GM19035 (cell line): ENCODE measurements at regions not wholly inside any gene's neighbourhood (a gene's known extent, or its start where the extent isn't known, plus 50 kb on each side); places are given as distances from the start of the nearest gene placed in this dataset.
A peak's percentile ranks its signal among the peaks of the same experiment; 100 is the strongest.

ENCODE experiments used
- ATAC-seq: cut with Tn5 transposase; IDR thresholded peaks from one replicate; pipeline ENCODE4 v1.9.1; 2021; ENCODE audit not compliant: unreplicated experiment

DNA sequence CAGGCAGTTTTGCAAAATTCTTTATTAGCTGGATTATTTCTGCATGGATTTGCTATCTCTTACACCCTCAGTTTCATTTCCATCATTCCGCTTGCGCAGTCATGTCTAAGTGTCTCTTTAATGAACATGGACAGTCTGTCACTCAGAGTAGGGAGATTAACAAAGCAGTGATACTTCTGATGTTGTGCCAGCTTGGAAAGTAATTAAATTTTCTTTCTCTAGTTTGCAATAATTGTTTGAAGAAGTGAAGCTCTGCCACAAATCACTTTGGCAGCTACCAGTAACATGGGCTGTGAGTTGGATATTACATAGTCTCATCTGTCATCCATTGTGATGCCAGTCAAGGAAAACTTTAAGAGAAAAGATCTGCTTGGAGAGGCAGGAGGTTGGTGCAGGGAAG is 324.8 kb upstream of the NWD2 start:
- no peak for ATAC-seq

DNA sequence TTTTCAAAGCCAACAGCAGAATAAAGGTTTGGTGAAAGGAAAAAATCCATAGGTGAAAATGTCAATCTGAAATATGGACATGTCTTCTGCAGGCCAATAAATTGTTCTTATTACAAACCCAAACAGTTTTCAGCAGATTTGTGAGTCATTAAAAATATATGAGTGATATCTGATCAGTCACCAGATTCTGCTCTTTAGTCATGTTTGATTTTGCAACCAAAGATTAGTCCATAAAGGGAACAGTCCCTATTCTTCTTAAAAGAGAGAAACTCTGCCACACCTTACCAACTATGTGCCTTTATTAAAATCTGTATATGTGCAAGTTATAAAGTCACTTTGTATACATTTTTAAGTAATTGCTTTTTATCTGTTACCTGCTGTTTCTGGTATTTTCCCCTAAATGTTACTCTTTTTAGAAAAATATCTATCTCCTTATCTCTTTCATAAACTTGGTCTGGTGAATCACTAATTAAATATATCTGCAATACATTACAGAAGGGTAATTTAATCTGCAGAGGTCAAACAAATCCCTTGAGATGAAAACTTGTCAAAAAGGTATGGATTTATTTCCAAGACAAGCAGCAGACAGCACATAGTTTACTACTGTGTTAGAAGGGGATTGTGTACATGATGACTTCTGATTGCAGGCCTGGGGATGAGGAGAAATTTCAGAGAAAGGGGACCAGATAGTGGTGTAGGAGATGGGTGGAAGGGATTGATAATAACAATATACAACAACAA is 322.9 kb upstream of the NWD2 start:
- no peak for ATAC-seq

GRCh38 chr4:36930562-36931111 is 313.9 kb upstream of the NWD2 start:
- ATAC-seq: no peak

- no peak for ATAC-seq
Observed at GRCh38 chr4:36944232-36944631, 300.3 kb upstream of the NWD2 start.

GRCh38 chr4:36961420-36961819 is 283.1 kb upstream of the NWD2 start:
- ATAC-seq: no peak

GRCh38 chr4:36966756-36967460 is 277.6 kb upstream of the NWD2 start:
- no peak for ATAC-seq

DNA sequence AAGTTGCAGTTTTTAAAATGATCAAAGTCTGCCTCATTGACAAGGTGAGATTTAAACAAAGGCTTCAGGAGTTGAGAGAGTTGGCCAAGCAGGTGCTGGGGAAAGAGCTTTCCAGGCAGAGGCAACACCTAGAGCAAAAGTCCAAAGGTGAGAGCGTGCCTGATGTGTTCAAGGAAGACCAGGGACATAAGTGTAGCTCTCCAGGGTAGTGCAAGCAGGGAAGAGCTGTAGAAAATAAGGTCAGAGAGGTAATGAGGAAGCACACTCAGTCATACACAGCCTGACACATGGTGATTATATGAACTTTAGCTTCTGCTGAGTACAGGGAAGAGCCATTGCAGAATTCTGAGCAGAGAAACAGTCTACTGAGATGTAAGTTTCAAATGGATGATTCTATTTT is 265.0 kb upstream of the NWD2 start:
- ATAC-seq: no peak

- ATAC-seq: peak; percentile 87
Observed at GRCh38 chr4:36990128-36990872, 254.2 kb upstream of the NWD2 start.

- no peak for ATAC-seq
Observed at GRCh38 chr4:36997727-36998126, 246.8 kb upstream of the NWD2 start.

- ATAC-seq: no peak
Observed at GRCh38 chr4:37000281-37000680, 244.3 kb upstream of the NWD2 start.

DNA sequence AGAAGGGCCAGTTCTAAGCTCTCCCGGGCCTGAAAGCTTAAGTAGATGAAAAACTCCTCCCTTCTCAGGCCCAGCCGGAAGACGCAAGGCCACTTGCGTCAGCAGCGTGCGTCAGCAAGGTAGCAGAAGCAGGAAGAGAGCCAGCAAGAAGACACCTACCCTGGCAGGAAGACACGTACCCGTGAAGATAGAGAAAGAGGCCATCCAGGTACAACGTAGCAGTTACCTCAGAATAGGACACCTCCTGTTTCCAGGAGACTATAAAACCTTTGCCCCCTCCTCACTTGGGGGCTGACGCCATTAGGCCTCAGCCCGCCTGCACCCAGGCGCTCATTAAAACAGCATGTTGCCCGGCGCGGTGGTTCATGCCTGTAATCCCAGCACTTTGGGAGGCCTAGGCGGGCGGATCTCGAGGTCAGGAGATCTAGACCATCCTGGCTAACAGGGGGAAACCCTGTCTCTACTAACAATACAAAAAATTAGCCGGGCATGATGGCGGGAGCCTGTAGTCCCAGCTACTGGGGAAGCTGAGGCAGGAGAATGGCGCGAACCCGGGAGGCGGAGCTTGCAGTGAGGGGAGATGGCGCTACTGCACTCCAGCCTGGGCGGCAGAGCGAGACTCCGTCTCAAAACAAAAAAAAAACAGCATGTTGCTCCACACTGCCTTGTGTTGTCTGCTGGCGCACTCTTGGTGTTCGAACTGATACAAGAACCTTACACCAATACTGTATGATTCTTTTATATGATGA is 242.7 kb upstream of the NWD2 start:
- ATAC-seq: no peak

DNA sequence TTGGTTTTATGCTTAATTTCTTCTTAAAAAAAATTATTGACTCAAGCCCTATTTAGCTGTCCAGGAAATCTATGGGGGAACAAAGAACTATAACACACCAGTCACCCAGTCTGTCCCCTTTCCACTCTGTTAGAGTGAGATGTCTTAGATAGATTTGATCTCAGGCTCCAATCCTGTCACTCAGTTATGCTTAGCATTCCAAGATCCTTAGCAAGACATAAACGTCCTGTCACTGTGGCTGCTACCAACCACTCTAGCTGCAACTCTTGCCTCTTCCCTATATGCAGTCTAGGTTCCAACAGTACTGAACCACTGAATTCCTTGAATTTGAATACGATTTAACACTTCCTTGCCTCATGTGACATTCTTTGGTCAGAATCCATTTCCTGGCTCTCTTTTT is 241.9 kb upstream of the NWD2 start:
- no peak for ATAC-seq

- ATAC-seq: no peak
Observed at GRCh38 chr4:37008199-37008598, 236.3 kb upstream of the NWD2 start.

GRCh38 chr4:37014584-37014983 is 230.0 kb upstream of the NWD2 start:
- no peak for ATAC-seq

DNA sequence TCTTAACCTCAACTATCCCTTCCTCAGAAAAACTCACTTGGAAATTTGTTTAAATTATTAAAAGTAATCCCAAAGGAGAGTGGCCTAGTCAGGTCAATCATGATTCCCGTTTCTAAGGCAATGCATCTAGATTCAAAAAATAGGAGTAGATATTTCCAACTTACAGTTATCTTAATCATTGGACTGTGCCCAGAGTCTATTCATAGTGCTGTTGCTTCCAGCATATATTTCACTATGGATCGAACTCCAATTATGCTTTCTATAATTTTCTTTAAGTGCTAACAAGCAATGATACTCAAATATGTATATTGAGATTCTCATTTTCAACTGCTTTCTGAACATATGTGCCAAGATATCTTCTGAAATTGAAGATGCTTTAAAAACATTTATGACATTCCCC is 229.2 kb upstream of the NWD2 start:
- no peak for ATAC-seq

DNA sequence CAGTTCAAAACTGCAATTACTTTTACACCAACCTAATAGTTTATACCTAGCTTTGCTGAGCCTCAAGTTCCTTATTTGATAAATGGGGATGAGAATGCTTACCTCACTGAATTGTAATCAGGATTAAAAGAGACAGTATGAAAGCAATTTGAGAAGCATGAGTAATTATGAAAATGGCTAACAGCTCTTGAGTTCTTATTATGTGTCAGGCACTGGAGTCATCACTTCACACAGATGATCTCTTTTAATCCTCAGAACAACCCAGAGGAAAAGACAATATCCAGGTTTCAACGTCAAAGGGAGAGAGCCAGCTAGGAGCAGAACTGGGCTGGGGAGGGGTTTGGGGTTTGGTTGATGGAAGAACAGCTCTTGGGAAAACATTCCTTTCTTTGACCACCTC is 221.0 kb upstream of the NWD2 start:
- ATAC-seq: no peak

- ATAC-seq: no peak
Observed at GRCh38 chr4:37023996-37024395, 220.5 kb upstream of the NWD2 start.

DNA sequence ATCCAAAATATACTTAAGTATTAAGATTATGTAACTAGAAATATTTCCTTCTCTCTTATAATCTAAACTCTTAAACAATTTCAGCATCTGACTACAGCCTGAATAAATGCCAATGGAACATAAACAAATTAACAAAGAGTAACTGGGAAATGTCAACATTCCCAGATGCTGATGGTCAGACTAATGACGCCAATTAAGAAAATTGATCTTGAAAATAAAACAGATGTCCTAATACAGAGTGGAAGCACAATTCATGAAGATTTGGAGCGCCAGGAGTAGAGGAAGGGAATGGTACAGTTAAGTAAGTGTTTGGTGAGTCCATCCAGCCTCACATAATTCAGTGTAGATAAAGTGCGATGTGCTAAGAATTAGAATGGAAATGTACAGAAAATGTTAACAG is 203.7 kb upstream of the NWD2 start:
- ATAC-seq: no peak

- no peak for ATAC-seq
Observed at GRCh38 chr4:37043342-37043741, 201.2 kb upstream of the NWD2 start.

GRCh38 chr4:37051111-37051510 is 193.4 kb upstream of the NWD2 start:
- no peak for ATAC-seq

GRCh38 chr4:37051866-37052265 is 192.7 kb upstream of the NWD2 start:
- no peak for ATAC-seq
